SK-N-MC (cell line): ENCODE measurements at regions not wholly inside any gene's neighbourhood (a gene's known extent, or its start where the extent isn't known, plus 50 kb on each side); places are given as distances from the start of the nearest gene placed in this dataset.

Experiments used
- DNase-seq: peaks from one replicate; pipeline ENCODE4 v3.0.0-alpha.2; 2011; ENCODE audit warnings: low read depth, low spot score
- H3K27ac ChIP-seq: fragments of 200-600 bp; sonication (generic); 2 replicates; pipeline ENCODE4 v1.5.1; 2016; ENCODE audit warnings: mixed run types
- H3K36me3 ChIP-seq: fragments of 200-600 bp; sonication (generic); 2 replicates; pipeline ENCODE4 v1.6.1; 2017; ENCODE audit warnings: antibody characterized with exemption, low read length, mixed read lengths; ENCODE audit not compliant: insufficient read depth
- H3K4me3 ChIP-seq: fragments of 200-600 bp; sonication (generic); 2 replicates; pipeline ENCODE4 v1.5.1; 2016
- H3K9ac ChIP-seq: fragments of 200-600 bp; sonication (generic); 2 replicates; pipeline ENCODE4 v1.8.0; 2017; ENCODE audit warnings: mixed run types, mixed read lengths; ENCODE audit not compliant: insufficient read length
- H3K9me3 ChIP-seq: fragments of 200-600 bp; sonication (generic); 2 replicates; pipeline ENCODE4 v1.6.1; 2017; ENCODE audit warnings: low read depth, mild to moderate bottlenecking, antibody characterized with exemption, low read length, moderate library complexity, mixed read lengths
- EZH2 ChIP-seq: fragments of 200-600 bp; sonication (generic); IDR thresholded peaks from one replicate; pipeline ENCODE4 v1.6.1; 2017; ENCODE audit warnings: antibody characterized with exemption
- FOXP2 ChIP-seq: optimal IDR thresholded peaks from 2 replicates; pipeline ENCODE3; 2011; ENCODE audit warnings: mild to moderate bottlenecking, moderate library complexity; ENCODE audit not compliant: insufficient read depth; ENCODE audit errors: extremely low read length, control extremely low read depth
- POLR2AphosphoS5 ChIP-seq: IDR thresholded peaks from 2 replicates; pipeline ENCODE4 v1.6.1; 2012; ENCODE audit warnings: mild to moderate bottlenecking, low read depth, low read length, borderline replicate concordance

DNA sequence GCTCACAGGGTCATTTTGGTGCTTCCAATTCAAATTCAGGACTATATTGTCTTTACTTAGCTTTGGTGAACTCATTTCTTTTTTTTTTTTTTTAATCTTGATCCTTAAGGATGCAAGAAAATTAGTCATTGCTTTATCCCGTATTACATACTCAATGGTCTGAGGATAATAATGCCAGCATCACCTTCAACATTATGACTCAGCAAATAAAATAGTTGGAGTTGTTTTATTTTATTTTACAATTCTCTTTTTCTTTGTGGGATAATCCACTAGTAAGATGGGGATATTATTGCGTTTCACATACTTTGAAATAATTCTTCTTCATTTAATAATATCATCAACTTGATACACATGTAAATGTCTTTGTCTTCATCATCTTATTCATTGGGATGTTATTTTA is 954.9 kb upstream of the GYPC start:
- H3K27ac ChIP-seq, result no peak overlapping the region
- no peak overlapping the region for H3K9ac ChIP-seq
- H3K4me3 ChIP-seq, result no peak overlapping the region
- no peaks in the 10 kb centered on the region for H3K9me3 ChIP-seq
- H3K36me3 ChIP-seq, result no peaks in the 10 kb centered on the region
- no peak for DNase-seq
- no peak for TF ChIP-seq EZH2
- no peak for TF ChIP-seq POLR2AphosphoS5
- TF ChIP-seq FOXP2, result no peak

DNA sequence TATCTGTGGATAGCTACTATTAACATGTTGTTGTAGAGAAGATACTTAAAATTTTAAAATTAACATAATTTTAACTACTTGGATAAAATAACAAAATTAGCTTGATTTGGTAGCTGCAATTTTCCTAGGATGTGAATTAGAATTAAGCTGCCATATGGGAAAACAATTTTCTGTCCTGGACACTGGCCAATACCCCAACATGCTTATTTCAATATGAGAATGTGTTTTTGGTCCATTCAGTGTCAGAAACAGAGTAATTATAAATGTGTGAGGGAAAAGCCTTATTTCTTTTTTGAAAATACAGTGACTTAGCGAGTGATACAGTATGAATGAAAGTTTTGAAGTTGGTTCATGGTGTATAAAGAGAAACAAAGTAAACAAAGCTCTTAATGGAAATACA is 948.3 kb upstream of the GYPC start:
- no peak for DNase-seq
- TF ChIP-seq FOXP2 (no peak), EZH2 (no peak), POLR2AphosphoS5 (no peak)
- H3K4me3 ChIP-seq, result no peak overlapping the region
- H3K27ac ChIP-seq, result no peak overlapping the region
- no peak overlapping the region for H3K9ac ChIP-seq
- H3K9me3 ChIP-seq, result no peaks in the 10 kb centered on the region
- H3K36me3 ChIP-seq, result no peaks in the 10 kb centered on the region

DNA sequence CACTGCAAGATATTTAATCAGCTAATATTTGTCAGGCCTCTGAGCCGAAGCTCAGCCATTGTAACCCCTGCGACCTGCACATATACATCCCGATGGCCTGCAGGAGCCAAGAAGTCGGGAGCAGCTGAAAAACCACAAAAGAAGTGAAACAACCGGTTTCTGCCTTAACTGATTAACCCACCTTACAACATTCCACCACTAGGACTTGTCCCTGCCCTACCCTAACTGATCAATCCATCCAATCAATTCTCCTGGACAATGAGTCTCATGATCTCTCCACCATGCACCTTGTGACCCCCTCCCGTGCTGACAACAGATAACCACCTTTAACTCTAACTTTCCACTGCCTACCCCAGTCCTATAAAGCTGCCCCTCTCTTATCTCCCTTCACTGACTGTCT is 945.4 kb upstream of the GYPC start:
- Histone ChIP-seq H3K9ac (no peak overlapping the region), H3K9me3 (no peaks in the 10 kb centered on the region), H3K4me3 (no peak overlapping the region), H3K36me3 (no peaks in the 10 kb centered on the region), H3K27ac (no peak overlapping the region)
- DNase-seq, result no peak
- TF ChIP-seq FOXP2, result no peak
- TF ChIP-seq EZH2, result no peak
- no peak for TF ChIP-seq POLR2AphosphoS5

DNA sequence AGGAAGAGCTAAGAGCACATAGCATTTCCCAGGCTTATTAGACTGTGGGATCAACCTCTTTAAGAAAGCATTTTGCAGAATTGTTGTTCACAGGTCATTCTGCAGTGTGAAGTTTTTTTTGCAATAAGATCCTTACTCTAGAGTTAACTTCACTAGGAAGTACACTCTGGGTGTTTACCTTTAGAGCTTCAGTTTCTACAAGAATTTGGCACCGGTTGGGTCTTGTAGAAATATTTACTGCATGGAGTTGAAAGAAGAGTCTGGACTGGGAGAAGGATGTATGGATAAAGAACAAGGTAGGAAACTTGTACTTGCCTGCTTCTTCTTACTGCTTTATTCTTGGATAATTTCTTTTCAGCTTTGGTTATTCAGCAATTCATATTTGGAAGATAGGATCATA is 944.9 kb upstream of the GYPC start:
- Histone ChIP-seq H3K36me3 (no peaks in the 10 kb centered on the region), H3K9me3 (no peaks in the 10 kb centered on the region), H3K4me3 (no peak overlapping the region), H3K27ac (no peak overlapping the region), H3K9ac (no peak overlapping the region)
- DNase-seq, result no peak
- TF ChIP-seq FOXP2 (no peak), EZH2 (no peak), POLR2AphosphoS5 (no peak)

- DNase-seq, result no peak
- Histone ChIP-seq H3K9me3 (no peaks in the 10 kb centered on the region), H3K27ac (no peak overlapping the region), H3K4me3 (no peak overlapping the region), H3K36me3 (no peaks in the 10 kb centered on the region), H3K9ac (no peak overlapping the region)
- no peak for TF ChIP-seq POLR2AphosphoS5
- TF ChIP-seq FOXP2, result no peak
- TF ChIP-seq EZH2, result no peak
Observed at GRCh38 chr2:125713533-125713932, 942.4 kb upstream of the GYPC start.

- Histone ChIP-seq H3K36me3 (no peaks in the 10 kb centered on the region), H3K9me3 (no peaks in the 10 kb centered on the region), H3K27ac (no peak overlapping the region), H3K4me3 (no peak overlapping the region), H3K9ac (no peak overlapping the region)
- DNase-seq, result no peak
- no peak for TF ChIP-seq FOXP2
- no peak for TF ChIP-seq POLR2AphosphoS5
- no peak for TF ChIP-seq EZH2
Observed at GRCh38 chr2:125721072-125721721, 934.8 kb upstream of the GYPC start.

DNA sequence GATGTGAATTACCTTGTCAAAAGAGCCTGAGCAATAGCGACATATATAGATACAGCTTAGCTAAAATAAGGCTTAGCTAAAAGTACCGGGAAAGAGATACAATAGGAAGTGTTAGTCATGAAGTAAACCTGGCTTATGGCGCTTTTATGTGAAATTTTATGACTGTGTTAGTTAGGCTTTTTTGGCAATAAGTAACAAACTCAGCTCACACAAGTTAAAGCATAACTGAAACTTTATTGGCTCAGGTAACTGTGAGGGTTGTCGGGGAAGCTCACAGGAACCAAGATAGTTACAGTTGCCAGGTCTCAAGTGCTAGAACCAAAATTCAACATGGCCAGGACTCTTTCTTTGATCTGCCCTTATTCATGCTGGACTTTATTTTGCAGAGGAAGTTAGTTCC is 925.0 kb upstream of the GYPC start:
- H3K4me3 ChIP-seq, result no peak overlapping the region
- no peaks in the 10 kb centered on the region for H3K36me3 ChIP-seq
- no peak overlapping the region for H3K9ac ChIP-seq
- no peak overlapping the region for H3K27ac ChIP-seq
- no peak for DNase-seq
- TF ChIP-seq FOXP2 (no peak), EZH2 (no peak), POLR2AphosphoS5 (no peak)
- no peaks in the 10 kb centered on the region for H3K9me3 ChIP-seq

GRCh38 chr2:125736306-125736705 is 919.7 kb upstream of the GYPC start:
- Histone ChIP-seq H3K27ac (no peak overlapping the region), H3K4me3 (no peak overlapping the region), H3K9me3 (no peaks in the 10 kb centered on the region), H3K36me3 (no peaks in the 10 kb centered on the region), H3K9ac (no peak overlapping the region)
- no peak for DNase-seq
- TF ChIP-seq POLR2AphosphoS5 (no peak), FOXP2 (no peak), EZH2 (no peak)

- no peaks in the 10 kb centered on the region for H3K36me3 ChIP-seq
- H3K4me3 ChIP-seq, result no peak overlapping the region
- no peaks in the 10 kb centered on the region for H3K9me3 ChIP-seq
- H3K27ac ChIP-seq, result no peak overlapping the region
- peak; percentile 26 for DNase-seq
- no peak overlapping the region for H3K9ac ChIP-seq
- TF ChIP-seq POLR2AphosphoS5, result no peak
- no peak for TF ChIP-seq FOXP2
- TF ChIP-seq EZH2, result no peak
Observed at GRCh38 chr2:125745514-125745913, 910.4 kb upstream of the GYPC start.
